NCI-H2227 (cell line): ENCODE measurements at regions not wholly inside any gene's neighbourhood (a gene's known extent, or its start where the extent isn't known, plus 50 kb on each side); places are given as distances from the start of the nearest gene placed in this dataset.
A peak's percentile ranks its signal among the peaks of the same experiment; 100 is the strongest.

Experiments used
- DNase-seq: peaks from one replicate; lab custom pipeline; 2025; ENCODE audit not compliant: unreplicated experiment; lab: John Stamatoyannopoulos, UW

DNA sequence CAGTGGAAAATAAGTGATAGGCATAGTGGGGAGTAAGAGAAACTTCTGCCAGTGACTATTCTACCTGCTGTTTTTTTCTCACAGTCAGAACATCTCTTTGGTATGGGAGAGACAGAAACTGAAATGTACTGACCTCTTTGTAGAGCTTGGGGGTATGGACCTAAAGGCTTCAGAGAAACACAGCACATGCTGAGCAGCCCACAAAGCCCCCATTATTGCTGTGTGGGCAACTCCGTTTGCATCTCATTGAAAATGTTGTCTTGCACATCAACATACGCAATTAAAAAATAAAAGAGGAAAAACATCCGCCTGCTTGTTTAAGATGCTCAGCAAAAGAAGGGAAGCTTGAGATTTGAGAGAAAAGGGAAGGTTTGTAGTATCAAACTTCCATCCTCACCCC lies 443.4 kb upstream of the SEMA6D start:
- no peak for DNase-seq

DNA sequence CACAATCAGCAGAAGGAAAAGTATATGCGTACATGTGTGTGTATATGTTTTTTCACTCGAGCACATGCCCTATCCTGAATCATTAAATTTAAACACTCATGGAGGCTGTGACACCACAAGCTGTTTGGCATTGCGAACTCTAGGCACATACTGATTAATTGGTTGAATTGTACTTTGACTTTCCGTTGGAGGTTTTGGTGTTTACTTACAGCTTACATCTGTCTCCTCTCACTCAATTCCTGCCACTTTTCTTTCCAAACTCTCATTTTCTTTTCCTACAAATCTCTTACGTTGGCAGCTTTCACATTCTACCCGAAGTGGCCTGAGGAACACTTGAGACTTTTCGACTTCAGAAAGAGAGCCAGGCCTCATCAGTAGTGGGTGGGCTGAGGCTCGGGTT lies 434.1 kb upstream of the SEMA6D start:
- DNase-seq = no peak

DNA sequence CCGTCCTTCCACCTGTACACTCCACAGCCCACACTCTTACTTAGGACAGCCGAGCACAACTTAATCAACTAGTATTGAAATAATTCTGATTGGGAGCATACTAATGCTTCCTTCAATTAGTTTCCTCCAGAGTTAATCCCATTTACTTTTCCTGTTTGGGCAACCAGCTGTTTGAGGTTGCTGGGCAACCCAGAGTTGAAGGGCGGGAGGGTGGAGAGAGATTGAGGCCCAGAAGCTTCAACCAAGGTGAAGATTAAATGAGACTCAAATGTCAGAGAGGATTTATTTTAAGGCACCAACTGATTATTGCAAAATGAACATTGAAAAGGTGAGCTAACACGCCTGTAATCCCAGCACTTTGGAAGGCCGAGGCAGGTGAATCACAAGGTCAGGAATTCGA lies 428.5 kb upstream of the SEMA6D start:
- no peak for DNase-seq

DNA sequence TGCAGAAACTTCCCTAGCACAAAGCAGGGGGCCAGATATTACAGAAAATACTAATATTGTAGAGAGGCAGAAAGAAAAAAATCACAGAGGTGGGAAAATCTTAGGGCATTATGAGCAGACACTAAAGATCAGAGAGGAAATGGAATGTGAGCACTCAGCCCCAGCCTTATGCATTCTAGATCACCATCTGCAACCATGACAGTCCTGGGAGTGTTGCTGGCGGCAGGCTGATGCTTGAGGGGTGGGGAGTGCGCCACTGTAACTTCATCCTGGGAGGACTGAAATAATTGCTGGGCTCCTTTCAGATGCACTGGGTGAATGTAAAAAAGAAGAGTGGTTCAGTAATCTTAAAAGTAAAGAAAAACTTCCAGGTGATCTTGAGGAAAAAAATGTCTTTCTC lies 427.6 kb upstream of the SEMA6D start:
- no peak for DNase-seq

DNA sequence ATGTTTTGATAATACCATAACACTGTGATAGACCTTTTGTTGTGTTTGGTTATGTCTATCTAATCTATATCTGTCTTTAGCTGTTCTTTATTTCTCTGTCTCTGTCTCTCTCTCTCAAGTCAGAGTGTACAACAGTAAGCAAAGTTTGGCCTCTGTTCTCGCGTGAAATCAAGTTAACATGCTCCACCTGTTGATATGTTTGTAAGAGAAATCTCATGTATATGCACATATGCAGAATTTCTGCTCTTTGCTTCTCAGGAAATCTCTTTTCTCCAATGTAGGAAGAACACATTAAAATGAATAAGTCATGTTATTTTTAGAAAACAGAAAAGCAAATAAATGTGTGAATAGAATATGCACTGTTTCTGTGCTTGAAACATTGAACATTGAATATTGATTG lies 425.5 kb upstream of the SEMA6D start:
- no peak for DNase-seq

DNA sequence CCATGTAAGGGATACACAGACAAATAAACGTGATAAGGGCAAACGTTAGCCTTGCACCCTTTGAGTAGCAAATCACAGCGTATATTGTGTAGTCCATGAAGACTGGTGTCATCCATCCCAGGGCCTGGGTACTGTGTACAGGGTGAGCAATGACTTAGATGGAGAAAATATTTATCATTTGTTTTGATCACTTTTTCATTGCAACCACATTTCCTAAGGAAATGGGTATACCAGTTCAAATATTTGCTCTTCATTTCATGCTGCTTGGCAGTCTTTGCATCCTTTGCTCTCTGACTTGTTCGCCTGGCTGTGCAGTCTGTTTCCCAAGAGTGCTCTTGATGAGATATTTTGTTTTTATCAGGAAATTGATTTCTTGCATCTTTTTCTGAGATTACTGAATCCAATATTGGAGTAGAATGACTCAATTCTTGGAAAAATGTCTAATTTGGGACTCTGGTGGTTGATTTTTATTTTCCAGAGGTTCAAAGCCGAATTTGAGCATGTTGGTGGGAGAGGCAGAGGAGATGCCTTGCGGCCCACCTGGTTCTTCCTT lies 424.6 kb upstream of the SEMA6D start:
- no peak for DNase-seq

DNA sequence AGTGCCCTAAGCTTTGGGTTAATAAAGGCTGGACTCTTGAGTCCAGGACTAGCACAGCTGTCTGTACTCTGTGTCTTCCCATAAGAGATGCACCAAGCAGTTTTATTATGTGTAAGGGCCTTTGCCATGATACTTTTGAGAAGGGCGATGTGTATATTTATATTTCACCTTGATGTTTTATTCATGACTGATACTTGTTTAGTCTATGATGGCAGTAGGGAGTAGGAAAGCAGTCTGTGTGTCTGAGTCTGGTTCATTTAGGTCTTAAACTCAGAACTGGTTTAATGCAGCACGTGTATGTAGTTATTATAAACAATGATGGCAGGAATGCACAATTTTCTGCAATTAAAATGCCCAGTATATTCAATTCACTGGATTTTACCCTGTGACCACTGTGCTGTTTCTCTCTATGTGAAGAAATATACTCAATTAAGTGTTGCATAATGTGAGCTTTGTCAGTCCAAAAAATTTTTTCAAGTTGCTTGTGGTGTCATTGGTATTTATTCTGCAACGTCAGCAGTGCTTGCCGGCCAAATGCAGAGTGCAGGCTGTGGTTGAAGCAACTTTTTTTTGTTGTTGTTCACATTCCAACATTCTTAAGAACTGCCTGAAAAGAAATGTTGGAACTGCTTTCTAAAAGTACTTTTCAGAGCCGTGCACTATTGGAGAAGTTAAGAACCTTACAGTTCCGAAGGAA lies 423.7 kb upstream of the SEMA6D start:
- no peak for DNase-seq

DNA sequence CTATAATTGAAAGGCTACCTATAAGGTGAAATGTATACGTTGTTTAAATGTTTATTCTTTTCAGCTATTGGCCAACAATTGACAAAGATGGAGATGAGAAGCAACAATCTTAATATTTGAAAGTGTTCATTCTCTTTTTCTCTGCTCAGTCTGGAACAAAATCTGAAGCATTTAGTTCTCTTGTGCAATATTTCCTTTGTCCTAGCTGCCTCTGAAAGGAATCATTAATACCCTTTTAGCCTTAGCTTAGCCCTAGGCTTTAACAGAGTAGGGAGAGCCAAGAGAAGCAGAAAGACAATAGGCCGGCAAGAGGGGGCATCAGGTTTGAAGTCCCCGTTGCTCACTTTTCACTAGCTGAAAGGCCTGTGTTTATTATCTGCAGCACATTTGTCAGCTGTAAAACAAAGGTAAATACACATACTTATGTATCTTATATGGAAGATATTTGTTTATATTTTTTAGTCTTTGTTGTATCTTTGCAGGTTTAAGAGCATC lies 422.5 kb upstream of the SEMA6D start:
- no peak for DNase-seq

DNA sequence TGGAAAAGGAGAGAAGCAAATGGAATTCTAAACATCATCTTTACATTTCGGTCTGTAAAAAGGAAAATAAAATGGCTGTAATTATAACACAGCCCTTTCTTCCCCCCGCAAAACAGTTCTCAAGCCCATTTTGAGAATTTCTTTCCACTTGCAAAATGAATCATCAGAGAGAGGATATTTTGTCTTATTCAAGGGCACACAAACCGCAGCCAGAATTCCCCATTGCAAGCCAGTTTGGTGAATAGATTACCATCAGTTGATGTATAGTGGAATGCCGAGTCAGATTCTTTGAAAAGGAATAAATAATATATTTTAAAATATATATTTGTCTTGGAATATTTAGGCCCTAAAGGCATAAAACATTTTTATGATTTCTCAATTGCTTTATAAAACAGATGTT lies 420.4 kb upstream of the SEMA6D start:
- DNase-seq = no peak

DNA sequence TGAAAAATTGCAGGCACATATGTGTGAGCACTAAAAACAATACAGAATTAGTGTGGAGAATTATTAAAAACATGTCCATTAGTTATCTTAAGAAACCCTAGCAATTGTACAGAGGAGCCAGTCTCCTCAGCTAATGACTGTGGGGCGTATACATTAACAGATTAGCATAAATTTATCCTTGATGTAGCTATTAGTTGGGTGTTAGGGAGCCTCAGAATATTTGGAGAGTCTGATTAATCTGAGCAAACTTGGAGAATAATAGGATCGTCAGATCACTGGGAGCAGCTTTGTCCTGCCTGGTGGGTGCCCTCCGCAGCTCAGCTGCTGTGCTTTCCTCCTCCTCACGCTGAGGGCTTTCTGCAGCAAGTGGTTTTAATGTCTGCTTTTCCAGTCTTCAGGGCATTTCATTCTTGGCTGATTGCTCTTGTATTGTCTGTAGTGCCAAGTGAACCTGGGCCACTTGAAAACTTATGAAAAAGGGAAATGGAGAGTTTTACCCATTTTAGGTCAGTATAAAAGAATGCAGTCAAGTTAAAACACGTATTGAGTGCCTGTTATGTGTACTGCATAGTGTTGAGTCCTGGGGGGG lies 417.4 kb upstream of the SEMA6D start:
- peak; percentile 1 for DNase-seq

DNA sequence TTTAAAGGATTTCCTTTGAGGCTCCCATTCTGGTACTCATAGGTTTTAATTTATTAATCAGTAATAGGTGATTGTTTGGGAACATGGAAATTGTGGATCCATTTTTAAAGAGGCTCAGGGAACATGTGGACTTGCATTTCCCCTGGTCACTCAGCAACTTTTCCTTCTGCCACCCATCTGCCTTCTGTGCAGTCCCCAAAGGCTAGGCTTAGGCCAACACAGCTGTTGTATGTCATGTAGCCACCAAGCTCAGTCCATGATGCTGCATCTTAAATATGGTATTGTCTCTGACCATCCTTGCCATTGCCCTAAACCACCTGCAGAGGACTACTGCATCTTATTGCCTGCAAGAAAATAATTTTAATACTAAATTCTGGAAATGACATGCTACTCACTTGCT lies 416.7 kb upstream of the SEMA6D start:
- DNase-seq = no peak

DNA sequence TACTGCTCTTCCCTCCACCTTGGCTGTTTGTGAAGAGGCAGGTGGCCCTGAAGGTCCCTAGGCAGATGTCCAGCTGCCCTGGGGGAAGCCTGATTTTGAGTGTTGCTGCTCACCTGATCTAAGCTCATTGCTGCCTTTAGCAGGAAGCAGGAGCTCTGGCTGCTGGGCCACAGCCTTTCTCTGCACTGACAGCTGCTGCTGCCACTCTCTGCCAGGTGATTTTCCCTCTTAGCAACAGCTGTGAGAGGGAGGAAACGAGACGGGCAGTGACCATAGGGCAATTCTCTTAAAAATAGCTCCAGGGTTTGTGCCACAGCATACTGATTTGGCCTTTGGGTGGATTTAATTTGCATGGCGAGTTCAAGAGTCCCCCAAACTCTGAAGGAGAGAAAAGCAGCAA lies 415.8 kb upstream of the SEMA6D start:
- DNase-seq = peak; percentile 6

DNA sequence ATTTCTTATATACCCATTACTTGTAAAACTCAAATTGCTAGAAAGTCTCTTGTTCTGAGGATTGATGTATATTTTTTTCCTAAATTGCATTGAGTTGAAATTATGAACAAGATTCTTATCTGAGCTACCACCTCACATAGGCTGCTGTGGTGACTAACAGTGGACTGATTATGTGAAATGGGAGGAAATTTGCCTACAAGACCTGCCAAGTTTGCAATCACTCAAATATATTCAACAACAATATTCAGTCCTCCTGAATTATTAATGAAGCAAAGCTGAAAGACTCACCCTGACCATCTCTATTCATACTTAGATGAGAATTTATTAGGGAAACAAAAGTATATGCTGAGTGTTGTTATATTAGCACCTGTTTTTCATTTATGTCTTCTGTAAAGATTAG lies 412.6 kb upstream of the SEMA6D start:
- DNase-seq = no peak

DNA sequence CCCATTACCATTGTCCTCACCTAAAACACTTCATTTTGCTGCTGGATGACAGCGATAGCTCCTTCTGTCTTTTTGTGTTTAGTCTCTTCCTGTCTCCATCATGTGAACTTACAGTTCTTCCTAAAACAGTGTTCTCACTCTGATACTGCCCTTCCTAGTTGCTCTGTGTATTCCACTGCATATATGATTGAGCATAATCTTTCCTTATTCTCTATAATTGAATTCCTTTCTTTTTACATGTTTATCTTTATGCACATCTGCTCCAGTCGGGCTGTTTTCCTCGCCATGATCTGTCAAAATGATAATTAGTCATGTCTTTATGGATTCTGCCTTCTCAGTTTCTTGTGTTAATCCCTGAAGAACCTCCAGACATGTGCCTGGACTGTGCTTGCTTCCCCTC lies 405.1 kb upstream of the SEMA6D start:
- no peak for DNase-seq

DNA sequence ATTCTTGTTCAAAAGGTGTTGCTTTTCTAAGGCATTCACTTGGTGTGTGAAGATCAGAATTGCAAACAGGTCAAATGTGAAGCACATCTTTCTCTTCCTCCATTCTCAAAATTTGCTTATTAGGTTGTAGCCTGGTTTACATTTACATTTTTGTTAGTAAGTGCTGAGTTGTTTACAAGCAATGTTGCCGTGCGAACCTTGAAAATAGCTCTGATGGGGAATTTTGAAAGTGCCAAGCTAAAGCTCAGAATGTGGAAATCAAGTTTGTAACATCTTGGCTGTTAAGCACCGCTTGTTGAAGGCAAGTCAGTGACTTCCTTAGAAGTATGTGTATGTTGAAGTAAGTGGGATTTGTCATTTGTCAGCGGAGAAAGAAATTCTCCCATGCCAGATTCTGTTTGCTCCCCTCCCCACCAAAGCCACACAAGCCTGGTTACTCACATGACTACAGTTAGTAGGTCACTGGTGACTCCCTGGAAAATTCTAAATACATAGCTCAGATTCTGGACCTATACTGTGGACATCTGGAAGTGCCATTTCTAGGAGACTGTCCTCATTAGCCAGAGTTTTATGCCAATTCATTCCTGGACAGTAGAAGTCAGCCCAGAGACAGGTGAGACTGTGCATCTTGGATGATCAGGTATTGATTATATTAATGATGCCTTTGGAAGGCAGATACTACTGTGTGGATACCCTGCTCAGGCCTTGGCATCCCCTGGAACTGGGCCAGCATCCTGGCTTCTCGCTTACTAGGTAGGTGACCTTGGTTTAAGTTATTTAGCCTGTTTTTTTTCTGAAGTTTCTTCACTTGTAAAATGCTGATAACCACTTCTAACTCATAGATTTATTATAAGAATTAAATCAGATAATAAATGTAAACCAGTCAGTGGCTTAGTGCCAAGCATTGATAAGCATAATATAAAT lies 390.6 kb upstream of the SEMA6D start:
- no peak for DNase-seq

DNA sequence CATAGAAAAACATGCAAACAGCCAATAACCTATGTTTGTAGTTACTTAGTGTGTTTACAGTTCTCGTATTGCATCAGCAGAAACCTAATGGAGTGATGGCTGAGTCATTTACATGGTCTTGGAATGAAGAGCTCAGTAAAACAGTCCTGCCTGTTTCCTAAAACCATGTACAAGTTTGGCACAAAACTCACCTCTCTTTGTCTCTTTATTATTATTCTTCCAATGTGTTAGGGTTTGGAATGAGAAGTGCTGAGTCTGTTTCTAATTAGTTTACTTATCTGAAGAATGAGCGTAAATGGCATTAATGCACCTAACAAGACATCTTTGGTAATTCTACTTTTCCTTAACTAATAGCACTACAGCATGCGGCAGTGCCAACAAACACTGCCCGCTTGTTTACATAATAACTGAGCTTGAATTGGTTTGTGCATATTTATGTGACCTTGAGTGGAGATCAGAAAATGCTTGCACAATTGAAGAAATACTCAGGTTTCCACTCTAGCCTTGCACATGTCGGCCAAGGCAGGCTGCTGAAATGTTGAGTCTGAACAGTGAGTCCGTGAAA lies 385.4 kb upstream of the SEMA6D start:
- DNase-seq = no peak

DNA sequence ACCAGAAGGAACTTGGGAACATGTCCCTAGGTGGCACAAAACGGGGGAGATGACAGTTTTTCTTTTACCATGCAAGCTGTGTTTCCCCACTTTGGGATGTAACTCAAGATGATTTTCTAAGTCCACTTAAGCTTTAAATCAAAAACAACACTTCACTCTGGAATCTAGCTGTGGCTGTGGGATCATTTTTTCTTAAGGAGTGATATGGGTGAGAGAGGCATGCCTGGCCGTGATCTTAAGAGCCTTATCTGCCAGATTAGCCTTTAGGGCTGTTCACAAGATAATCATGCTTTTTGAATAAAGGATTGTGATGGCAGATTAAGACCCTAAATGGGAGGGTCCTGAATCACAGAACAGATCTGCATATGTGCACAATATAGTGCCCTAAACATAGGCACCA lies 384.8 kb upstream of the SEMA6D start:
- no peak for DNase-seq

DNA sequence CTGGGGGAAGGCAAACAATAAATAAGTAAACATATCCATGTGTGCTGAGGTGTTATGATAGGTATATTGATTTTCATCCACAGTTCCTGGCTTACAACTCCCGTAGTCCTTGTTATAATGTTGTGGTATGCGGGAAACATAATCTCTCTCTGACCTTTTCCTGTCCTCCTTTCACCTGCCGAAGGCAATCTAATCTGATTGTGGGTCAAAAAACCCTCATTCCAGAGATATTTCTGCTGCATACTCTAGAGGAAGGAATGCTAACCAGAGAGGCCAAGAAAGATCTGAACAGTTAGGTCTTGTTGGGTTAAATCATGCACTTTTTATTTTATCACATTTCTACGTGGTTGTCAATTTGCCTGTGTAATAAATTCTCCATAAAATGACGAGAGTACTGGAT lies 383.6 kb upstream of the SEMA6D start:
- no peak for DNase-seq

DNA sequence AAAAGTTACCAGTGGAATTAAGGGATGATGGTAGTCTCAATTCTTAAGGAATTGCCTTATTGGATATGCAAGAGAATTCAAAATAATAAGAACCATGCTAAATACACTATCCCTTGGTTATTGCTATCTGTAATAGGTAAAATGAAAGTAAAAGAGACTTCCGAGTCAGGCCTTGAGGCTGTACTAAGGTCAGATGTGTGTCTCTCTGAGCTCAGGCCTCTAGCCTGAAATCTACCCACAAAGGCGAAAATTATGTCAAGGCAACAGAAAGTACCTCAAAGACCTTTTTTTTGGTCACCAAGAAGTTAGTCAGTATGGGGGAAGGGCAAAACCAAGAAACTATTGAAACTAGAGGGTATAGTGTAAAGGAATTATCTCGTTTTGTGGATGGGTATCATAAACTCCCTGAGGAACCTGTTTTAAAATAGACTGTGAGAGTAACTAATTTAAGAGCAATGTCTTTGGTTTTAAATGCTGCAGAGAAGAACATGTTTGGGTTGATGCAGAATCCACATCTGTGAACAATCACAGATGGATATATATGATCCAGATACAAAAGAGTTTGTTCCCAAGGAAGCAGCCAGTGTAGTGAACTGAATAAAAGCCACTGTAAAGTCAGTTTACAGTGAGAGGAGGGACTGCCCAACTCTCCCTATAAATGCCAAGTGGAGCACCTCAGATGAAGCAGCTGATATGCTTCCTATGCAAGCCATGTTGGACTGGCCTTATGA lies 382.3 kb upstream of the SEMA6D start:
- DNase-seq = no peak

DNA sequence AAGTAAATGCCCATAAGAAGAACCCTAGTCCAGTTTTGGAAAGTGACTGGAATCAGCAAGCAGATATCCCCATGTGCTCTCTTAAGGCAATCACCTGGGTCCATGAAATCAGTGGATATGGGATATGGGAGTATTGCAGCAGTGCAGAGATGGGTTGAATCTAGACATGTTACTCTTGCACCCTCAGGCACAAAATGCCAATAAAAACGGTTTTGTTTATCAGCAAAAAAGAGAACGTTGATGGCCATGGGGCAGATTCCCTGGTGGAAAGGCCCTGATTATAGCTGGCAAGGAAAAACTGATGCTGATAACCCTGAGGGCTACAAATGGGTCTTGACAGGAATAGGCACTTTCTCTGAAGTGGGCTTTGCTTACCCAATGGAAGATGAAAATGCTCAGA lies 380.2 kb upstream of the SEMA6D start:
- DNase-seq = no peak

DNA sequence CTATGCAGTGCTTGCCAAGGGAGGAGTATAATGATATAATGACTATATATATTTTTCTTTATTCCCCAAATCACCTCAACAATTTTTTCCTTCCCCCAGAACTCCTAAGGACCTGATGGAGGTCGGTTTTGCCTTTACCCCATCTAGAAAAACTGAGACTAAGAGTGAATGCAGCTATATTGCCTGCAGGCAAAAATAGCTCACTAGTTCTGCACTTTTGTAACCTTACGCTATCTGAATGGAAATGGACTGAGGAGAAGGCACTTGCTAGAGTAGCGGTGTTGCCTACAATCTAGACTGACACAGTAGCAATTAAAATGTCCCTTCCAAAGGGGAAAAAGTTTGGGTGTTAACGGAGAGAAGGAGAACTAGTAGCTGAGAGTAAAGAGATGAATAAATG lies 379.5 kb upstream of the SEMA6D start:
- DNase-seq = no peak
